Left cardiac atrium (tissue), 4 donors: ENCODE measurements at regions not wholly inside any gene's neighbourhood (a gene's known extent, or its start where the extent isn't known, plus 50 kb on each side); places are given as distances from the start of the nearest gene placed in this dataset.

ENCODE experiments used
- ATAC-seq, 2 donors: fragments of 200-7000 bp; cut with Tn5 transposase; one replicate each; pipeline ENCODE4 v1.9.1; 2020; ENCODE audit warnings: mild to moderate bottlenecking in 2 of 2, moderate library complexity in 2 of 2
- DNase-seq: peaks from one replicate; pipeline ENCODE4 v3.0.0-alpha.2; 2020
- intact Hi-C, 2 donors: fragments of 100-400 bp; cut with DNase I; formaldehyde crosslinking; loops; one replicate each; pipeline versions ENCODE4 v1.14.1 to v1.15.1; 2022 to 2023
- donor health status: DM: no; HTN: yes; CAD: no.
- donor health status: DM: no; HTN: yes; CAD: no; lungs with severe emphysema.
- donor health status: DM: yes; HTN: yes; CAD: no.
- donor health status: Dilated cardiomyopathy.

DNA sequence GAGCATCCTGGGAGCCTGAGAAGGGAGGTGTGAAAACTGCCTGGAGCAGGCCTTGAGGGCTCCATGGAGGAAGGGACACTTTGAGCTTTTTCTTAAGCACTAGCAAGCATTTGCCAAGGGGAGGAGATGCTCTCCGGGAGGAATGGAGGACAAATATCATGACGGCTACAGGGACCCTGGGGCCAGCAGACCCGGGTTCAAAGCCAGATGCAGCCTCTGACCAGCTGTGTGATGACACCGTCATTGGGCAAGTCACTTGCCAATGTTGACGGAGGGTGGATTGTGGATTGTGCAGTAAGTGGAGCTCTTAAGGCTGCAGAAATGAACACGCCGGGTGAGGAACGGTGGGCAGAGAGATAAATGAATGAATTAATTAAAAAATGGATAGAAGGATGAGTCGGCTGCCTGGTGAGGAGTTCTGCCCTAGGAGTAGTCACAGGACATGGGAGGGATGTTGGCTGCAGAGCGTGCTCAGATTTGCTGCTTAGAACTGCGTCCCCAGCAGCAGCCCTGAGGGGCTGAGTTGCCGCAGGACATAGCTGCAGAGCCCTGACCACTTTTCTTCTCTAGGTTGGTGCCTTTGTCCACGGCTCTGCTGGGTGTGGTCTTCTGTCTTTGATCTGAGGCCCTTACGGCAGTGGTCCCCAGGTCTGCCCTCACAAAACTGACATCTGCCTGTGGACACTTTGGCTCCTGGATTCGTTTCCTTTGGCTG is 507.6 kb downstream of the NPHP4 start:
- DNase-seq, result no peak
- intact Hi-C loops, result no loop called here
- no peak for ATAC-seq

DNA sequence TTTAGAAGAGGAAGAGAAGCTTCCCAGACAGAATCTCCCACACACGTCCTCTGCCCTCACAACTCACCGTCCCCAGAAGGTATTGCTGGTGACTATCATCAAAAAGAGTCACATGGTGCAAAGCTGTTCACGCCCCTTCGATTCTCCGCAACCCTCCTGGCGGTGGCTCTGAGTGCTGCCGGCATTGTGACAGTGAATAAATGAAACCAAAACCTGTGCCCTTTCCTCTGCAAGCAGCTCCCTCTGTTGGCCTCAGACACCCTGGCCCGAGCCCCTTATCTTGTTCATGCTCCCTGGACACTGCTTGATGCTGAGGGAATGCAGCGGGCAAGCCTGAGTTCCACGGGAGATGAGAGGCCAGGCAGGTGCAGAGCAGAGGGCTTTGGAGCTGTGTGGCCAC is 510.3 kb downstream of the NPHP4 start:
- intact Hi-C loops, result no loop called here
- no peak for DNase-seq
- peak in 1 of 2 donors; percentile 30 for ATAC-seq

DNA sequence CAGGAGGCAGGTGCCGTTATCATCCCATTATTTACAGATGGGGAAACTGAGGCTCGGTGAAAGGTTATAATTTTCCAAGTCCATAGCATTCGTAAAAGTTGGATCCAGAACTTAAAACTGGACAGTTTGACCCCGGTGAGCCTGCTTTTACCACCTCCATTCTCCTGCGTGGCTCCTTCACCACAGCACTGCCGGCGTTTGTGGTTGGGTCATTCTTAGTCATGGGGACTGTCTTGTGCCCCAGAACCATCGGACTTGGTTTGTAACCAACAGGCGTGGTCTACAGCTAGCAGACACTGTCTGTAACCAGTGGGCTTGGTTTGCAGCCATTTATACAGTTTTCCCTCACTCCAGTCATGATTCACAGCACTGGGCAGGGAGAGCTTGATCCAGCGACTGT is 511.3 kb downstream of the NPHP4 start:
- intact Hi-C loops, result no loop called here

DNA sequence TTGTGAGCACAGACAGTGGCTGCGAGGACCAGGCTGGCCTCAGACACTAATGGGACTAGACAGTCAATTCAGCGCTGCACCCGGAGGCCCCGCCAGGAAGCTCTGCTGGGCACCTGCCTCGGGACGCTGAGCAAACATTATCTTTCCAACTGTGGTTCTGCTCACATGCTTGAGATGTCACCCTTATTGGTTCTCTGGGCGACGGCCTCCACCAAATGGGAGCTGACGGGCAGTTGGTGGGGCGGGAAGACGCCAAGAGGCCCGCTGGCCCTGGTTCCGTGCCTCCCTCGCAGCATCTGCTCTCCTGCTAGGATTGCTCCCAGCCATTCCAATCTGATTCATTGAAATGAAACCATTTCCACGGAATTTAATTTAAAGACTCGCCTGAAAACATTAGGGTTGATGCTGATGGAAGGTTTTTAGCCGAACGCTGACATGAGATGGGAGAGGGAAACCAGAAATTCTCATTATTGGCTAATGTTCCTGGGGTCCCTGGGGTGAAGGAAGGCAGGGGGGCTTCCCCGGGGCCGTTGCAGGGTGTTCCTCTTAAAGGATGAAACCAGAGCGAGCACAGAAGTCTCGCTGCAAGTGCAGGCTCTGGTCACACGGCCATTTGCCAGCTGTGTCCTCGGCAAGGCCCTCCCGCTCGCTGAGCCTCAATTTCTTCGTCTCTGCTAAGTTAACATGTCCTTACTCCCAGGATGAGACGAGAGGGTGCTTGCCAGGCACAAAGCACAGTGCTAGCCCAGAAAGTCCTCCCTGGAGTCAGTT is 512.2 kb downstream of the NPHP4 start:
- ATAC-seq, result no peak
- intact Hi-C loops, result no loop called here
- no peak for DNase-seq

More for the DNA sequence above, 511.3 kb downstream of the NPHP4 start:
- ATAC-seq (no peak), DNase-seq (no peak)

DNA sequence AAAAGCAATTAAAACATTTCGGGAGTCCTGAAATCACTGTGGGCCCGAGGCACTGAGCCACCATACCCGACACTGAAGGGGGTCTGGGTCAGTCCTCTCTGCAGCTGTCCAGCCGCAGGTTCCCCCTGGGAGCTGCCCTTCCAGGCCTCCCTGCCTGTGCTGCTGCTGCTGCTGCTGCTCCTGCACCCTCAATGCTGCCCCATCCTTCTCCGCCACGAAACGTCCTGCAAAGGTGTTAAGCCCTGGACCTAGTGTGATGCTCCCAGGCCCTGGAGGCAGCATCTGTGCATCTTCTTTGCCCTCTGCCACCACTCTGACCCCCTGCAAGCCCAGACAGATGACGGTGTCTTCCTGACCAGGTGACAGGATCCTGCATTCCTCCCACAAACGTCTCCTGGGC is 513.3 kb downstream of the NPHP4 start:
- ATAC-seq, result no peak
- DNase-seq, result no peak
- intact Hi-C loops, result no loop called here

DNA sequence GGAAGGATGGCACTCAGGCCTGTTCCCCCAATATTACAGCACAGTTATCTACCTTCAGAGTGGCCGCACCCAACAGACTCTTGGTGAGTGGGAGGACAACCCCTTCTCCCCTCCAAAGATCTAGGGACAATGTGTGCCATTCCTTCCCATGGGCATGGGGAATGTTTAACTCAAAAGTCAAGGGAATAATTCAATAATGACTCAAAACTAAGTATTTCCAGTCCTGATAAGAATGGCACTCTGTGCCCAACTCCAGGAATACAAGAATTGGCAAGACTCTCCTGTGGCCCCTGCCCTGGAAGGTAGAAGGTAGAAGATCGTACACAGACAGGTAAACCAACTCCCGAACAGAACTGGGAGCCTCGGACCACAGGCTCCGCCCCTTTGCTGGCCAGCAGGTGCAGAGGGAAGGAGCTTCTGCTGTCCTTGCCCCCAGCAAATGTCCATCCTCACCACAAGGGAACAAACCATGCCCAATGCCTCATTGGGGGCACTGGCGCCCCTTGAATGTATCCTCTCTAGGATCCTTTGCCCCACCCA is 514.0 kb downstream of the NPHP4 start:
- intact Hi-C loops, result no loop called here
- DNase-seq (no peak), ATAC-seq (no peak)

DNA sequence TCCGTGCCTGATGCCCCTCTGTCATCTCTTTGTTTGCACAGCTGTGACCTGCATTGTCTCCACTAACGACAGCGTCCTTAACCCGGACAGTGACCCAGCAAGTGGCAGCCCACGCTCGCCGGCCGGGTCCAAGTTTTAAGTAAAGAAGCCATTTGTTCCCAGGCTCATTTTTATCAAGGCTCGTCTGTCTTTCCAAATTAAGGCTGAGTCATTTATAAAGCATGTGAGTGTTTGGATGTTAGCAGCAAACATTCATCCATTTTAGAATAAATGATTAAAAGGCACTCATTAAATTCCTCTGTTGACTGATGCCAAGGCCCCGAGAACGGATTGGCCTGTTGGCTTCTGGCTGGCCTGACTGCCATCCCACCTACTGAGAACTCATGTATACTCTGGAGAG is 514.5 kb downstream of the NPHP4 start:
- no peak for DNase-seq
- ATAC-seq, result peak in 1 of 2 donors; percentile 29
- intact Hi-C loops, result no loop called here

DNA sequence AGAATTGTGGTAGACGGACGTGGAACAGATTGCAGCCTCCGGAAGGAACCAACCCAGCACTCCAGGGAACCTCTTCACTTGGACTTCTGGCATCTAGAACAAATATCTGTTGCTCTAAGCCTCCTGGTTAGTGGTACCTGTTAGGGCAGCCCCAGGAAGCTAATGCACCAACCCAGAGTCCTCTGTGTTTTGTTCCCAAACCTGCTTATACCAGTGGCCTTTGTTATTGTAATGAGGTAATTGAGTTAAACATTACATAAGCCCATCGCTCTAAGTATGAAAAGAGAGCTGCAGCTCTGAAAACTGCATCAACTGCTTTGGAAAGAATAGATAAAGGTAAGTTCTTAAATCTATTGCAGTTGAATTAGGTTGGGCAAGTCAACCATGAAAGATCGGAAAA is 516.7 kb downstream of the NPHP4 start:
- intact Hi-C loops, result no loop called here
- no peak for ATAC-seq
- no peak for DNase-seq

DNA sequence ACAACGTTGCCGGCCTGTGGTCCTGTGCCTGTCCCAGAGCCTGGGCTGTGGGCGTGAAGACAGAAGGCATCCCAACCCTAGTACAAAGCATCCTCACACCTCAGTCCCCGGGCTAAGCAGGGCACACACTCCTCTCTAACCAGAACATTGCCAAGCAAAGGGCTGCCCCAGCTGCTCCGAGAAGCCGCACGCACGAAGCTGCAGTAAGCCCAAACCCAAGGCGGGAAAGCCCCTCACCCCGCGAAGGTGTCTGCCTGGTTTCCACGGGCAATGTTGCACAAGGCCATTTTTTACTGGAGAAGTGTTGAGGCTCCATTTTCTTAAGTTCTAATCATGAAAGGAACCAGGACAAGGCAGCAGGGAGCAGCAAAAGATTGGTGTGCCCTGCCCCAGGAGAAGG is 519.0 kb downstream of the NPHP4 start:
- no peak for DNase-seq
- ATAC-seq, result no peak
- intact Hi-C loops, result no loop called here

DNA sequence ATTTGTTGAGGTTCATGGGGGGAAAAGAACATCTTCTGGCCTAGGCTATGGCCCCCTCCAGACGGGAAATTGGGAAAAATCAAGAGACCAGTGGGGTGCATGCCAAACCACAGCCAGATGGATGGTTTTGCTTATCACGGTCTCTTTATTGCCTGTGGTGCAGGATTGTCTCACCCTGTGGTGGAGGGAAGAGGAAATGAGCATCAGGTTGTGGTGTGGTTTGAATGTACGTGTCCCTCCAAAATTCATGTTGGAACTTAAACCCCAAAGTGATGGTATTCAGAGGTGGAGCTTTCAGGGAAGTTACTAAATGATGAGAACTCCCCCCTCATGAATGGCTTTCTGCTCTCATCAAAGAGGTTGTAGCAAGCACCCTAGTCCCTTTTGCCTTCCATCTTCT is 525.7 kb downstream of the NPHP4 start:
- no peak for DNase-seq
- intact Hi-C loops, result no loop called here
- ATAC-seq, result no peak

DNA sequence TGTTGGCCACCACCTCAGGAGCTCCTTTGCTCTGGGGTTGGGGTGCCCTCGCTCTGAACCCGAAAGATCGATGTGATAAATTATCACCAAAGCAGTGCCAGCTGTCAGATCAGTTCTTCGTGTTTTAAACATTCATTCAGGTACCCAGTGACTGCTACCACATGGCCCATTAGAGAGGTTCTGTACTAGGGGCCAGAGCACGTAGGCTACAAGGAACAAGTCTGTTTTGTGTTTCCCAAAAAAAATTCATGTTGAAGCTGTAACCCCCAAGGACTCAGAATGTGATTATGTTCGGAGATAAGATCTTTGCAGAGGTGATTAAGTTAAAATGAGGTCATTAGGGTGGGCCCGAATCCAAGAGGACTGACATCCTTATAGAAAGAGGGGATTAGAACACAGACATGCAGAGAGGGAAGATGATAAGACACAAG is 526.9 kb downstream of the NPHP4 start:
- intact Hi-C loops, result no loop called here
- DNase-seq, result no peak
- ATAC-seq, result no peak

DNA sequence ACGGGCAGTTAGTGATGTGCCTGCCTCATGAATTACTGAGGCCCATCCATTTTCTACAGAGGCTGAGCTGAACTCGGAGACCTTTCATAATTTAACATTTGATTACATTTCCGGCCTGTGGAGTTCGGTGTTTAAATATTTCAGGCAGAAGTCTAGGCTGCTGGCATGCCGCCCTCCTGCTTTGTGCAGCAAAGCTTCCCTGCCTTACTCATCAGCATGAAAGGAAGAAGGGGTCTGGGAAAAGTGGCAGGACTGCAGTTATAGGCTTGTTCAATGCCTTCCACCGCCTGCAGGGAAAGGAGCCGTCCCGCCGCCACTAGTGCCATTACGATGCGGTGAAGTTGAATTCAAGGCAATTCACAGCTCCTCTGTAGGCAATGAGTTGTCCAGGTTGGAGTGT is 527.9 kb downstream of the NPHP4 start:
- DNase-seq (no peak), ATAC-seq (no peak)
- intact Hi-C loops, result no loop called here

DNA sequence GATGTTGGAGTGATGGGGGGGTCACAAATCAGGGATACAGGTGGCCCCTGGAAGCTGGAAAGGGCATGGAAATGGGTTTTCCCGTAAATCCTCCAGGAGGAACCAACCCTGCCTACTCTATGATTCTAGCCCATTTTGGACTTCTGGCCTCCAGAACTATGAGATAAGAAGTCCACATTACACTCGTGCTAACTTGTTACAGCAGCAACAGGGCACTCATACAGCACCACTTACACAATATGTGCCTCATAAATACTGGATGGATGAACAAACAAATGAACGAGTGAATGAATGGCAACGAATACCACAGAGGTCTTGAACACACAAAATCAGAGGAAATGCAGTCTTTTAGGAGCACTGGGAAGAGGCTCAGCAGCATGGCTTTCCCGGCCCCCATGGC is 531.3 kb downstream of the NPHP4 start:
- DNase-seq (no peak), ATAC-seq (no peak)
- intact Hi-C loops, result no loop called here

DNA sequence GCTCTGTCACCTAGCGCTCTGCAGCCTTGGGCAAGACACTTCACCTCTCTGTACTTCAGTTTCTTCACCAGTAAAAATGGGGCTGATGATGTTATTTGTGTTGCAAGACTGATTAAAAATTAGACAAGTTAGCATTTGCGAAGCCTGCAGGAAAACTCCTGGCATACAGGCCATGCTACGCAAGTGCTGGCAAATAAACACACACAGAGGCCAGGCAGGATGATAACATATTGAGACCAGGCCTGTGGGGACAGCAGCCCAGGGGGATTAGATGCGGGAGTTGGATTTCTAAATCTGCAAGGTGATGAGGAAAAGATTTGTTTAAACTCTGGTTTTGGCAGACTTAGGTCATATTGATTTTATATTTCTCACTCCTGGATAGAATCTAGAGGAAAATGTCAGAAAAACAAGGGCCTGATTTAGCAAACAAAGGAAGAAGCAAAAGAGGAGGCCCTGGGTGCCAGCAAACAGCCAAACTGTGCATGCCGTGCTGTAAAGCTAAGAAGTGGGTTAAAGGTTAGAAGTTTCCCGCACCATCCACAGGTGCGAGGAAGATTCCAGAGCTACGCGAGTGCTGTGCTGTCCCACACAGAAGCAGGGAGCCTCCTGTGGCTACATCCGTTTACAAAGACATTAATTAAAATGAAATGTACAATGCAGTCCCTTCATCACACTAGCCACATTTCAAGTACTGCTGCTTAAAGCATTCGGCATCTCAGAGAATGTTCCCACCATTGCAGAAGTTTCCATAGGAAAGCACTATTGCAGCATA is 532.2 kb downstream of the NPHP4 start:
- DNase-seq (no peak), ATAC-seq (no peak)
- intact Hi-C loops, result no loop called here

DNA sequence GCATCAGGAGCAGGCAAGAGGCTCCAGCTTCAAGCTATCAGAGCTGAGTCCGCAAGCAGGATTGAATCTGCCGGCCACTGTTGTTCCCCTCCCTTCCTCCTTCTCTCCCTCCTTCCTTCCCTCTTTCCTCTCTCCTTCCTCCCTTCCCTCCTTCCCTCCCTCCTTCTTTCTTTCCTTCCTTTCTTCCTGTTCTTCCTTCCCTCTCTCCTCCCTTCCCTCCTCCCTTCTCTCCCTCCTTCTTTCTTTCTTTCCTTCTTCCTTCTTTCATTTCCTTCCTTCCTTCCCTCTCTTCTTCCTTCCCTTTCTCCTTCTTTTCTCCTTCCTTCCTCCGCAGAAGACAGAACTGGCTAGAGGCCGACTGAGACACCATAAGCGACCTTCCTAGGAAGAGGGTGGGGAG is 534.0 kb downstream of the NPHP4 start:
- intact Hi-C loops, result no loop called here
- DNase-seq, result no peak
- no peak for ATAC-seq

DNA sequence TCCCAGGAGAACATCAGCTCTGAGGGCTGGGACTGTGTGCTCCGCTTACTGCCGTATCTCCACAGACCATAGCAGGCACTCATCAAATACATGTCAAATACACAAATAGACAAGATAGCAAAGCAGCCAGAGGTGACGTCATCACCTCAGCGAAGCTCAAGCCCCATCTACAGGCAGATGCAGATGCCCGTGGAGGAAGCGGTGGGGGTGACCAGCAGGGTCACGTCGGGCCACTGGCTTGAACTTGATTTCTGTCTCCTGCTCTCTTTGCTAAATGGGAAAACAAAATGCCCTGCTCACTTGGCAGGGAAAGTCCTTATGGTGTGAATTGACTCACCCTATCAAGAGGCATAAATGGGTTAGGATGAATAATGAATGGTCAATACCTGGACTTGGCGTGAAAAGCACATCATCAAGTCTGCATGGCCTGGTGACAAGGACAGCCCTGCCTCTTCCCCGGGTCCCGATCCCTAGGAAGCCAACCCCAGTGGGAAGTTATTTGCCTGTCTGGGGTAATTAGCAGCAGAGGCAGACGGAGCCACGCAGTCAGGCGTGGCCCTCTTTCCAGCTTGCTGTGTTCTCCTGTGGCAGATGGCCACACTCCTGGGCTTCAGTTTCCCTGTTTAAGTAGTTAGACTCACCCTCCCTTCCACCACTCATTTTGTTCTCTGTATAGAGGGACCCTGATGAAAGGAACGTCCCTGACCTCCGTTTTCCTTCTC is 536.0 kb downstream of the NPHP4 start:
- intact Hi-C loops, result no loop called here
- DNase-seq (peak; percentile 28), ATAC-seq (peak; percentile 15 to 73)

DNA sequence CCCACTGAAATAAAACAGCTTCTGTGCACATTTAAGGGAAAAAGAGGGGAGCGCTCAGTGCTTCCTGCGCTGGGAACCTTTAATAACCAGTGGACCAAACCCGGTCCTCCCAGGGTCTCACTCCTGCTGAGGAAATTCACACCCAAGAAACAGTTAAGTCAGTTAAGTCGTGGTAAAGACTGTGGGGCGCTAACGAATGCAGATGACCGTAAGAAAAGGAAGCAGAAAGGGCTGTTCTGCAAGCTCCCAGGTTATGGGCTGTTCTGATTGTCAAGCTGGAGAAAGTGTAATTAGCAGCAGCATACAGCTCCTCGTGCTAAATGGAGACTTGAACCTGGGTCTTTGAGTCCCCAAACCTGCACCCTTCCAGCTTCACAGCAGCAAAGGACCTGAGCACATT is 536.6 kb downstream of the NPHP4 start:
- ATAC-seq (no peak), DNase-seq (no peak)
- intact Hi-C loops, result no loop called here

DNA sequence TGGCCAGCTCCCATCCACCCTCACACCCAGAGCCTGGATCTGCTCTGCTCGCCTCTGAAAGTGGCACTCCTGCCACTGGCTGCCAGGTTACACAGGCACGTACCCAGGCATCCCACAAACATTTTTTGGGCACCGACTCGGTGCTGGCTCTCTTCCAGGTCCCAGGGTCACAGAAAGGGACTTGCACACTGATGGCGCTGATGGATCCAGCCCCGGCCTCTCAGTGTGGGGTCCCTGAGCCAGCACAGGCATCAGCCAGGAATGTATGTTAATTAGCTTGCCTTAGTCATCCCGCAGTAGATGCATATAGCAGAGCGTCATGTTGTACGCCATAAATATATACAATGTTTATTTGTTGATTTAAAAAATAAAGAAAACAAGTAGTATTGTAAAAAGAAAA is 537.2 kb downstream of the NPHP4 start:
- no peak for DNase-seq
- intact Hi-C loops, result no loop called here
- no peak for ATAC-seq

DNA sequence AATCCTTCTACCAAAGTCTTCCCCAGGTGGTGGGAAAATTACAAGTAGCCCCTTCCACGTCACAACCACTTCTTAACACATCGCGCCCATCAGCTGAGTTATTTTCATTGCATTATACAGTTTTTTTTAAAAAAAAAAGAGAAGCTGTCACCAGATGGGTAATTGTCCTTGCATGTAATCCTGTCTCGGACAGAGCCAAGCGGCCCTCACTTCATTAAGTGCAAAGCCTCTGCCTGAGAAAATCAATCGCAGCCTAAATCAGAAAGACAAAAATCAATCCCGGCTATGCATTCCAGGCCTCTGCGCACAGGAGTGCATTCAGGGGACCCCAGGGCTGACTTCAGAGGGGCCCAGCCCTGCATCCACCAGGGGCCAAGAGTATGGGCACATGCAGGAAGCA is 538.9 kb downstream of the NPHP4 start:
- no peak for DNase-seq
- no peak for ATAC-seq
- intact Hi-C loops, result no loop called here
